Stimulated activated CD8-positive, alpha-beta memory T cell treated with anti-CD3 and anti-CD28 coated beads, Interleukin-7, amount 100 ng/mL, for 1 hour (primary cell): ENCODE measurements at regions not wholly inside any gene's neighbourhood (a gene's known extent, or its start where the extent isn't known, plus 50 kb on each side); places are given as distances from the start of the nearest gene placed in this dataset.
A peak's percentile ranks its signal among the peaks of the same experiment; 100 is the strongest.

Source experiments
- DNase-seq, 2 donors: peaks; one replicate each; pipeline ENCODE4 v3.0.0-alpha.2; 2020; ENCODE audit warnings: low read depth in 2 of 2

GRCh38 chr3:42012935-42013690 is 51.2 kb upstream of the ULK4 start:
- peak; percentile 40 to 41 for DNase-seq

- no peak for DNase-seq
Measured at GRCh38 chr3:42012383-42012934, 50.6 kb upstream of the ULK4 start.
